ENCODE measurements at regions not wholly inside any gene's neighbourhood (a gene's known extent, or its start where the extent isn't known, plus 50 kb on each side); places are given as distances from the start of the nearest gene placed in this dataset.

GRCh38 chr6:44635486-44635885, 248.0 kb downstream of the CDC5L start:
- TF ChIP-seq CTCF (IDR thresholded peaks at IDR 0.05; ENCODE audit: borderline replicate concordance, extremely low read depth, low read length, poor library complexity, severe bottlenecking): no peak
- TF ChIP-seq EZH2 (IDR thresholded peaks at IDR 0.05; ENCODE audit: borderline replicate concordance, low read depth, low read length, severe bottlenecking): no peak
